ENCODE measurements at regions not wholly inside any gene's neighbourhood (a gene's known extent, or its start where the extent isn't known, plus 50 kb on each side); places are given as distances from the start of the nearest gene placed in this dataset.

DNA sequence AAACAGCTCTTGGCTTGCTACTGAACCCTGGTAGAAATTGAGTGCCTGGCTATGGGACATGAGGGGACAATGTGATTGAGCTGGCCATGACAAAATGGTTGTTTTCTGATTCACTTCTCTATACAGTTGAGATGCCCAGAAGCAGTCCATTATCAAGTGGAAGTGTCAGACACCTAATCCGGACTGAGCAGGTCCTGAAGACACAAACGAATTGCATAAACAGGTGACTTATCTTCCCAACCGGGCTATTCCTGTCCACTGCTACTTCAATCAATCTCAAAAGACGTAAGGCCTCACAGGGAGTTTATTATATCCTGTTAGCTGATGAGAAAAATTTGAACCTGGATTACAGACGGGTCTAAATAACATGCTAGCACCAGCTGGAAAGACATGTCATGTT is 105.5 kb upstream of the WAC start:
- TF ChIP-seq MAFK (IDR thresholded peaks at IDR 0.05; ENCODE audit: low read depth, low read length) (no peak), POLR2A (IDR thresholded peaks at IDR 0.05; ENCODE audit: low read depth, low read length) (no peak), FOS (IDR thresholded peaks at IDR 0.05; ENCODE audit: low read depth, low read length) (no peak), CHD1 (IDR thresholded peaks at IDR 0.05; ENCODE audit: low read depth, low read length) (no peak), NFE2L2 (IDR thresholded peaks at IDR 0.05; ENCODE audit: low read depth, low read length) (no peak), MAZ (IDR thresholded peaks at IDR 0.05; ENCODE audit: borderline replicate concordance, low read depth, low read length) (no peak), BHLHE40 (IDR thresholded peaks at IDR 0.05; ENCODE audit: low read depth, low read length) (no peak), SMC3 (IDR thresholded peaks at IDR 0.05; ENCODE audit: low read depth, low read length) (no peak), CEBPB (IDR thresholded peaks at IDR 0.05; ENCODE audit: low read depth, low read length) (no peak), RFX5 (IDR thresholded peaks at IDR 0.05; ENCODE audit: low read depth, low read length) (no peak), RCOR1 (IDR thresholded peaks at IDR 0.05; ENCODE audit: insufficient replicate concordance, low read length) (no peak), MXI1 (IDR thresholded peaks at IDR 0.05; ENCODE audit: borderline replicate concordance, low read depth, low read length) (no peak), RAD21 (IDR thresholded peaks at IDR 0.05; ENCODE audit: low read length) (no peak)
- TF ChIP-seq, protein P1, sequence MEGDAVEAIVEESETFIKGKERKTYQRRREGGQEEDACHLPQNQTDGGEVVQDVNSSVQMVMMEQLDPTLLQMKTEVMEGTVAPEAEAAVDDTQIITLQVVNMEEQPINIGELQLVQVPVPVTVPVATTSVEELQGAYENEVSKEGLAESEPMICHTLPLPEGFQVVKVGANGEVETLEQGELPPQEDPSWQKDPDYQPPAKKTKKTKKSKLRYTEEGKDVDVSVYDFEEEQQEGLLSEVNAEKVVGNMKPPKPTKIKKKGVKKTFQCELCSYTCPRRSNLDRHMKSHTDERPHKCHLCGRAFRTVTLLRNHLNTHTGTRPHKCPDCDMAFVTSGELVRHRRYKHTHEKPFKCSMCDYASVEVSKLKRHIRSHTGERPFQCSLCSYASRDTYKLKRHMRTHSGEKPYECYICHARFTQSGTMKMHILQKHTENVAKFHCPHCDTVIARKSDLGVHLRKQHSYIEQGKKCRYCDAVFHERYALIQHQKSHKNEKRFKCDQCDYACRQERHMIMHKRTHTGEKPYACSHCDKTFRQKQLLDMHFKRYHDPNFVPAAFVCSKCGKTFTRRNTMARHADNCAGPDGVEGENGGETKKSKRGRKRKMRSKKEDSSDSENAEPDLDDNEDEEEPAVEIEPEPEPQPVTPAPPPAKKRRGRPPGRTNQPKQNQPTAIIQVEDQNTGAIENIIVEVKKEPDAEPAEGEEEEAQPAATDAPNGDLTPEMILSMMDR (conservative IDR thresholded peaks at IDR 0.05; ENCODE audit: low read depth, low read length) = no peak
- TF ChIP-seq, protein P2, sequence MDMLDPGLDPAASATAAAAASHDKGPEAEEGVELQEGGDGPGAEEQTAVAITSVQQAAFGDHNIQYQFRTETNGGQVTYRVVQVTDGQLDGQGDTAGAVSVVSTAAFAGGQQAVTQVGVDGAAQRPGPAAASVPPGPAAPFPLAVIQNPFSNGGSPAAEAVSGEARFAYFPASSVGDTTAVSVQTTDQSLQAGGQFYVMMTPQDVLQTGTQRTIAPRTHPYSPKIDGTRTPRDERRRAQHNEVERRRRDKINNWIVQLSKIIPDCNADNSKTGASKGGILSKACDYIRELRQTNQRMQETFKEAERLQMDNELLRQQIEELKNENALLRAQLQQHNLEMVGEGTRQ (IDR thresholded peaks at IDR 0.05; ENCODE audit: low read depth, low read length) = no peak
- TF ChIP-seq, protein P3, sequence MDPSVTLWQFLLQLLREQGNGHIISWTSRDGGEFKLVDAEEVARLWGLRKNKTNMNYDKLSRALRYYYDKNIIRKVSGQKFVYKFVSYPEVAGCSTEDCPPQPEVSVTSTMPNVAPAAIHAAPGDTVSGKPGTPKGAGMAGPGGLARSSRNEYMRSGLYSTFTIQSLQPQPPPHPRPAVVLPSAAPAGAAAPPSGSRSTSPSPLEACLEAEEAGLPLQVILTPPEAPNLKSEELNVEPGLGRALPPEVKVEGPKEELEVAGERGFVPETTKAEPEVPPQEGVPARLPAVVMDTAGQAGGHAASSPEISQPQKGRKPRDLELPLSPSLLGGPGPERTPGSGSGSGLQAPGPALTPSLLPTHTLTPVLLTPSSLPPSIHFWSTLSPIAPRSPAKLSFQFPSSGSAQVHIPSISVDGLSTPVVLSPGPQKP (IDR thresholded peaks at IDR 0.05; ENCODE audit: borderline replicate concordance, low read depth, low read length) = no peak
- ChIA-PET POLR2A (ENCODE audit: unreplicated experiment) (no interaction called here), CTCF (no interaction called here)
- H2BK20ac ChIP-seq (ENCODE audit: low read depth, low read length) = no peak overlapping the region
- in situ Hi-C loops (cut with MboI; ENCODE audit: low sequenced_read_pairs) (no loop called here), intact Hi-C loops (cut with micrococcal nuclease) (no loop called here), dilution Hi-C loops (cut with HindIII; ENCODE audit: low sequenced_read_pairs, unreplicated experiment) (no loop called here)
- H2BK5ac ChIP-seq (ENCODE audit: low read depth, low read length, poor library complexity, severe bottlenecking) = no peak overlapping the region
- H3K14ac ChIP-seq (replicated peaks; ENCODE audit: low read depth, low read length) = no peak overlapping the region
- no peak overlapping the region for H2BK120ac ChIP-seq (ENCODE audit: low read depth, low read length)
- H4K91ac ChIP-seq (ENCODE audit: insufficient read depth, low read depth, low read length) = no peak overlapping the region
- no peaks in the 10 kb centered on the region for H3K36me3 ChIP-seq (ENCODE audit: control insufficient read depth, insufficient read depth, low read length)
- no peak for DNase-seq
- no peak overlapping the region for H2AFZ ChIP-seq (replicated peaks; ENCODE audit: low read length, poor library complexity)
- peaks cover 10% of the 10 kb centered on the region for H3K27me3 ChIP-seq (ENCODE audit: control insufficient read depth, insufficient read depth, low read length)
- H3K23ac ChIP-seq (ENCODE audit: low read depth, low read length) = no peak overlapping the region
- no peak overlapping the region for H3K27ac ChIP-seq (ENCODE audit: insufficient read depth, low read length)
- no peak overlapping the region for H3K56ac ChIP-seq (ENCODE audit: extremely low read depth, insufficient read depth, low read length)
- no peaks in the 10 kb centered on the region for H3K4me1 ChIP-seq (ENCODE audit: control insufficient read depth, insufficient read depth, low read length)
- BruUV-seq (replicated peaks) = no TSS peak
- no peak for ATAC-seq (ENCODE audit: low read depth)
- no peaks in the 10 kb centered on the region for H3K79me1 ChIP-seq (ENCODE audit: low read depth in 1 of 2, low read length in 2 of 2)
- no peak overlapping the region for H4K8ac ChIP-seq (ENCODE audit: low read depth in 2 of 2, low read length in 2 of 2)
- no peak overlapping the region for H4K5ac ChIP-seq (ENCODE audit: low read depth, low read length)
- no peak overlapping the region for H3K4me3 ChIP-seq (ENCODE audit: insufficient read depth, low read depth, low read length)
- H3K18ac ChIP-seq (ENCODE audit: low read depth, low read length) = no peak overlapping the region
- no CpG with 5 or more reads among the region's 5 CpGs for WGBS, 2 experiments (ENCODE audit: extremely low coverage in 2 of 2, insufficient read length in 1 of 2)
- H3K9me3 ChIP-seq (ENCODE audit: control insufficient read depth, insufficient read depth, low read length) = peaks cover 4% of the 10 kb centered on the region; the same call in 1 of the 2 replicates
- H2BK15ac ChIP-seq (ENCODE audit: low read depth, low read length) = no peak overlapping the region
- no peak overlapping the region for H3K4me2 ChIP-seq (ENCODE audit: low read depth, low read length)
- H3K9ac ChIP-seq (ENCODE audit: low read depth, low read length) = no peak overlapping the region
- H2AK5ac ChIP-seq (ENCODE audit: low read depth, low read length) = no peak overlapping the region
- H3K9me1 ChIP-seq (ENCODE audit: insufficient read depth, low read length) = no peaks in the 10 kb centered on the region
- no peak overlapping the region for H3K4ac ChIP-seq (ENCODE audit: low read depth, low read length)
- H2AK9ac ChIP-seq (replicated peaks; ENCODE audit: low read depth, low read length, poor library complexity) = no peak overlapping the region
- no peaks in the 10 kb centered on the region for H4K20me1 ChIP-seq (ENCODE audit: insufficient read depth, low read length)

All from IMR-90 (cell line).